HG03442 (cell line): ENCODE measurements at regions not wholly inside any gene's neighbourhood (a gene's known extent, or its start where the extent isn't known, plus 50 kb on each side); places are given as distances from the start of the nearest gene placed in this dataset.
"Not testable (repeated sequence)": the region's sequence is repeated elsewhere in the genome, so short reads cannot be mapped to it uniquely, and the experiment has no call there.

Experiments used
- ATAC-seq: cut with Tn5 transposase; IDR thresholded peaks from one replicate; pipeline ENCODE4 v1.9.1; 2021; ENCODE audit warnings: mild to moderate bottlenecking, moderate library complexity; ENCODE audit not compliant: unreplicated experiment

- not testable (repeated sequence) for ATAC-seq
These were observed 150.6 kb upstream of the ANKRD20A1 start for GRCh38 chr9:67708109-67708508.

DNA sequence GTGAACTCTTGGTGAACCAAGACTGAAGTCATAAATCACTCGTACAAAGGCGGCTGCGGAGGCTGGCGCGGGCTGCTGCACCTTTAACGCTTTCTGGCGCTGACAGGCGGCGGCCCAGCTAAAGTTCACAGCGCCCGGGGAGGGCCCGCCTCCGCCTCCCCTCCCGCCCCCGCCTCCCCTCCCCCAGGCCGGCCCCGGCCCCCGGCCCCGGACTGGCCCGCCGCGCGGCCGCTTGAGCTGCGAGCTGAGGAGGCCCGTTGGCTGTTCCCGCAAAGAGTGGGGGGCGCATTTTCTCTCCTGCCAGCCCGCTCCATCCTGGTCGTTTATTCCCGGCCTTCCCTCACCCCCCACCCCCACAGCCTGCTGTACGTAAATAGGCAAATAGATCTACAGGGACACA, 147.3 kb upstream of the ANKRD20A1 start:
- ATAC-seq: not testable (repeated sequence)

DNA sequence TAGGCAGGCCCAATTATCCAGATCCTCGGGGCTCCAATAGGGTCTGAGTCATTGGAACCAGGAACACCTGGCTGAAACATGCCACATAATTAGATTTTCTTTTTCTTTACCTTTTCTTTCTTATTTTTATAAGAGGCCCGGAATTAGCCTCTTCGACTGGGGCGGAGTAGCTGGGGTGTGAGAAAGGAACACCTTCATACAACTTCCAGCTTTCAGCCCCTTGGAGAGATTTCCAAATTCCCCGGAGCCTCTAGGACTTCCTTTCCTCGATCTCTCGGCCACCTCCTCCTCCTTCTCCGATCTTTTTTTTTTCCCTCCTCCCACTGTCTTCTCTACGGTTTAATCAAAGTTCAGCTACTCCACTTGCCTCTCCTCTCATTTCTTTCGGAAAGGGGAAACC, 146.8 kb upstream of the ANKRD20A1 start:
- not testable (repeated sequence) for ATAC-seq

DNA sequence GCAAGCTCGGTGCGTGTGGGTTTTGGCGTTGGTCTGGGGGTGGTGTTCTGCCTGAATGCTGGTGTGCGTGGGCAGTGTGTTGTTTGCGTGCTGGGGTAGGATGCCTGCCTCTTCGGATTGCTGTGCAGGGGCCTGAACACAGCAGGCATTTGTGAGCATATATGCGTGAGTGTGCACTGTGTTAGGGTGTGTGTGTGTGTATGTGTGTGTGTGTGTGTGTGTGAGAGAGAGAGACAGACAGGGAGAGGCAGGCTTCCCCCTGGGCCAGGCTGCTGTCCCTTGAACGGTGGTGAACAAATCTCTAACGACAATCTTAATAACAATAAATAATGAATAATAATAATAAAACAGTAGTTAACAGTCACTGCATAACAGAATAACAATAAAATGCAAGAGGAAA, 145.8 kb upstream of the ANKRD20A1 start:
- not testable (repeated sequence) for ATAC-seq

DNA sequence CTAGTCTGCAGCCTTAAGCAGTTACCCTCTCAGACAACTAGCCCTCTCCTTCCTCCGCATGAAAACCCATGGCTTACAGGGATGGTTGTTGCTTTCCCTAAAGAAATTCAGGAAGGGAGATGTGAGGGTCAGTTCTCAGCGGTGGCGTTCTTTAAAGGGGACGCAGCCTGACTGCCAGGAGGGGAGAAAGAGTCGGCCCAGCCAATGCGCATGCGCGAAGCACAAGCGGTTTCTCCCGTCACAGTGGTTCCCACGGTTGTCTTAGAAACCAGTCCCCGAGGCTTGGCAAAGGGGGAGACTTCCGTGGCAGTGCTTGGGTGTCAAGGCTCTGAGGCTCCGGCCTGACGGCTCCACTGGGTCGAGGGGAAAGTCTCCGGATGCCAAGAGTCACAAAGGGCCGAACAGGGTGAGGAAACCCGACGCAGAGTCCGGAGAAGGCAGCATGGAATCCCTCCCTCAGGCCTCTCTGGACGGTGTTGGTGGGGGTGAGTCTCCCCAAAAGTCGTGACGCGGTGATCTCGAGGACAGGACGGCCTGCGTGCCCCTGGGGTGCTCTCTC, 140.8 kb upstream of the ANKRD20A1 start:
- ATAC-seq: not testable (repeated sequence)

DNA sequence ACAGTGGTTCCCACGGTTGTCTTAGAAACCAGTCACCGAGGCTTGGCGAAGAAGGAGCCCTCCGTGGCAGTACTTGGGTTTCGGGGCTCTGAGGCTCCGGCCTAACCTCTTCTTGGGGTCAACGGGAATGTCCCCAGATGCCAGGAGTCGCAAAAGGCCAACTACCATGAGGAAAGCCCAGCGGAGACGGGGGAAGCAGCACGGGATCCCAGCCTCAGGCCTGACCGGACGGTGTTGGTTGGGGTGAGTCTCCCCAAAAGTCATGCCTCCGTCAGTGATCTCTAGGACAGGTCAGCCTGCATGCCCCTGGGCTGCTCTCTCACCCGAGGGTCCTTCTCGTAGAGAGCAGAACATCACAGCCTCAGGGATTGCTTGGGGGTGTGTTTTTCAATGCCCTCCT, 138.2 kb upstream of the ANKRD20A1 start:
- ATAC-seq: not testable (repeated sequence)

DNA sequence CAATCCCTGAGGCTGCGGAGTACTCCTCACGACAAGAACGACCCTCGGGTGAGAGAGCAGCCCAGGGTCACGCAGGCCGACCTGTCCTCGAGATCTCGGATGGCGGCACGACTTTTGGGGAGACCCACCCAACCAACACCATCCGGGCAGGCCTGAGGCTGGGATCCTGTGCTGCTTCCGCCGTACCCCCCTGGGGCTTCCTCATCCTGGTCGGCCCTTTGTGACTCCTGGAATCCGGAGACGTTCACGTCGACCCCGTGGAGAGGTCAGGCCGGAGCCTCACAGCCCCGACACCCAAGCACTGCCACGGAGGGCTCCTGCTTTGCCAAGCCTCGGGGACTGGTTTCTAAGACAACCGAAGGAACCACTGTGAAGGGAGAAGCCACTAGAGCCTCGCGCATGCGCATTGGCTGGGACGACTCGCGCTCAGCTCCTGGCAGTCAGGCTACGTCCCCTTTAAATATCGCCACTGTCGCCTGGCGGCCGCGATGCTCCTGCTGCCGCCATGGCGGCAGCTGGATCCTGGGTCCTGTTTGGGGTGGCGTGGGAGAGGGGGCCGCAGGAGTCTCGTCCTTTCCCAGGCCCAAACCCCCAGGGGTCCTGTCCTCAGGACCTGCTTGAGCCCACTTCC, 136.2 kb upstream of the ANKRD20A1 start:
- ATAC-seq: peak; percentile 83

- not testable (repeated sequence) for ATAC-seq
These were observed 135.5 kb upstream of the ANKRD20A1 start for GRCh38 chr9:67723185-67723584.

- ATAC-seq: not testable (repeated sequence)
These were observed 133.8 kb upstream of the ANKRD20A1 start for GRCh38 chr9:67724885-67725284.

DNA sequence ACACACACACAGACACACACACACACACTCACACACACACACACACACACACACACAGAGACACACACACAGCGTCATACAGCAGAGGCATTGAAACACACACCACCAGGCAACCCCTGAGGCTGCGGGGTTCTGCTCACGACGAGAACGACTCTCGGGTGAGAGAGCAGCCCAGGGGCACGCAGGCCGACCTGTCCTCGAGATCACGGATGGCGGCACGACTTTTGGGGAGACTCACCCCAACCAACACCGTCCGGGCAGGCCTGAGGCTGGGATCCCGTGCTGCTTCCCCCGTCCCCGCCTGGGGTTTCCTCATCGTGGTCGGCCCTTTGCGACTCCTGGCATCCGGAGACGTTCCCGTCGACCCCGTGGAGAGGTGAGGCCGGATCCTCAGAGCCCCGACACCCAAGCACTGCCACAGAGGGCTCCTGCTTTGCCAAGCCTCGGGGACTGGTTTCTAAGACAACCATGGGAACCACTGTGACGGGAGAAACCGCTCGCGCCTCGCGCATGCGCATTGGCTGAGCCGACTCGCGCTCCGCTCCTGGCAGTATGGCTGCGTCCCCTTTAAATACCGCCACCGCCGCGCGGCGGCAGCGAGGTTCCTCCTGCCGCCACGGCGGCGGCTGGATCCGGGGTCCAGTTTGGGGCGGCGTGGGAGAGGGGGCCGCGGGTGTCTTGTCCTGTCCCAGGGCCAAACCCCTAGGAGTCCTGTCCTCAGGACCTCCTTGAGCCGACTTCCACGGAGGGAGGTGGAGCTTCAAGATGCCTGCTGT, 132.3 kb upstream of the ANKRD20A1 start:
- ATAC-seq: peak; percentile 57

DNA sequence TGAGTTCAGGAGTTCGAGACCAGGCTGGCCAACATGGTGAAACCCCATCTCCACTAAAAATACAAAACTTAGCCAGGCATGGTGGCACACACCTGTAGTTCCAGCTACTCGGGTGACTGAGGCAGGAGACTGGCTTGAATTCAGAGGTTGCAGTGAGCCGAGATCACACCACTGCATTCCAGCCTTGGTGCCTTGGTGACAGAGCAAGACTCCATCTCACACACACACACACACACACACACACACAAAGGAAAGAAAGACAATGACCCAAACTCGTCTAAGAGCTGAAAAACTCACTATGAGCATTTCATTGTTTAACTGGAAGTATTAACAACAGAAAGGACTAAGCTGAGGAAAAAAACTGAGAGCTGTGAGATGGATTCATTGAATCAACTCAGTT, 95.6 kb upstream of the ANKRD20A1 start:
- ATAC-seq: not testable (repeated sequence)

- not testable (repeated sequence) for ATAC-seq
These were observed 86.9 kb upstream of the ANKRD20A1 start for GRCh38 chr9:67771807-67772206.

DNA sequence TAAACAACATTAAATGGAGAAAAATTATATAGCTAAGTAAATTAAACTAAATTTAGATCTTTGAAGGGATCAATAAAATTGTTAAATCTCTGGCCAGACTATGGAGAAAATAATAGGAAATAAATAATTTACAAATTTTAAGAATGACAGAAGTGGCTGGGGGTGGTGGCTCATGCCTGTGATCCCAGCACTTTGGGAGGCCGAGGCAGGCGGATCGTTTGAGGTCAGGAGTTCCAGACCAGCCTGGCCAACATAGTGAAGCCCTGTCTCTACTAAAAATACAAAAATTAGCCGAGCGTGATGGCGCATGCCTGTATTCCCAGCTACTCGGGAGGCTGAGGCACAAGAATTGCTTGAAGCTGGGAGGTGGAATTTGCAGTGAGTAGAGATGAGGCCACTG, 58.6 kb upstream of the ANKRD20A1 start:
- not testable (repeated sequence) for ATAC-seq
